ENCODE measurements at regions not wholly inside any gene's neighbourhood (a gene's known extent, or its start where the extent isn't known, plus 50 kb on each side); places are given as distances from the start of the nearest gene placed in this dataset.

- H3K27ac ChIP-seq (ENCODE audit: extremely low read depth, low read depth, low read length), result no peak overlapping the region
- TF ChIP-seq ZNF629 (tag by site-specific recombination; IDR thresholded peaks at IDR 0.05) (no peak), ZNF48 (tag by site-specific recombination; IDR thresholded peaks at IDR 0.05) (no peak), ZFP37 (tag by site-specific recombination; IDR thresholded peaks at IDR 0.05) (no peak), ZNF341 (tag by site-specific recombination; IDR thresholded peaks at IDR 0.05; ENCODE audit: low read depth) (peak; percentile 50; the same call in 1 of the 2 replicates), ZNF623 (tag by site-specific recombination; IDR thresholded peaks at IDR 0.05) (no peak), ZNF530 (tag by site-specific recombination; IDR thresholded peaks at IDR 0.05; ENCODE audit: low read depth) (no peak), ZNF157 (tag by site-specific recombination; IDR thresholded peaks at IDR 0.05) (no peak), ZIC2 (tag by site-specific recombination; IDR thresholded peaks at IDR 0.05) (0 out of 2 replicates have a peak, but pooled peaks have one; percentile 12), ZNF280D (tag by site-specific recombination; IDR thresholded peaks at IDR 0.05) (no peak), SCRT2 (tag by site-specific recombination; IDR thresholded peaks at IDR 0.05) (no peak), SETDB1 (IDR thresholded peaks at IDR 0.05; ENCODE audit: insufficient read length, low read length) (no peak)
- no peaks in the 10 kb centered on the region for H3K9me3 ChIP-seq (ENCODE audit: control insufficient read depth, insufficient read depth, low read depth, low read length)
- H3K36me3 ChIP-seq (ENCODE audit: control insufficient read depth in 2 of 2, insufficient read depth in 1 of 2, low read length in 2 of 2), result no peaks in the 10 kb centered on the region
- ChIA-PET CTCF (no interaction called here), POLR2A (interaction anchor here (0.6 to 1.2 kb wide), 2 partner anchors 49 to 247 kb away, joined by 3 to 12 read pairs; no protein-coding TSS in a partner anchor)
- H3K4me1 ChIP-seq (ENCODE audit: control insufficient read depth, insufficient read depth, low read length), result no peaks in the 10 kb centered on the region
- no peak overlapping the region for H3K4me3 ChIP-seq (ENCODE audit: low read depth, low read length)
These were observed 188.3 kb upstream of the C14orf180 start for GRCh38 chr14:104390941-104391901.

GRCh38 chr14:104392001-104392395 lies 187.6 kb upstream of the C14orf180 start:
- Histone ChIP-seq H3K9me3 (ENCODE audit: control insufficient read depth, insufficient read depth, low read depth, low read length) (no peaks in the 10 kb centered on the region), H3K36me3 (ENCODE audit: control insufficient read depth in 2 of 2, insufficient read depth in 1 of 2, low read length in 2 of 2) (no peaks in the 10 kb centered on the region), H3K27ac (ENCODE audit: extremely low read depth, low read depth, low read length) (no peak overlapping the region), H3K4me1 (ENCODE audit: control insufficient read depth, insufficient read depth, low read length) (no peaks in the 10 kb centered on the region), H3K4me3 (ENCODE audit: low read depth, low read length) (no peak overlapping the region)
- TF ChIP-seq ZNF416 (tag by site-specific recombination; IDR thresholded peaks at IDR 0.05) (no peak), ZNF473 (tag by site-specific recombination; IDR thresholded peaks at IDR 0.05) (no peak), ZNF701 (tag by site-specific recombination; IDR thresholded peaks at IDR 0.05) (no peak), ZNF776 (tag by site-specific recombination; IDR thresholded peaks at IDR 0.05; ENCODE audit: borderline replicate concordance) (no peak)
- POLR2A ChIA-PET, result interaction anchor here (0.6 to 1.2 kb wide), 2 partner anchors 50 to 248 kb away, joined by 3 to 12 read pairs; no protein-coding TSS in a partner anchor
- CTCF ChIA-PET, result no interaction called here

GRCh38 chr14:104392396-104393198 lies 187.0 kb upstream of the C14orf180 start:
- Histone ChIP-seq H3K27ac (ENCODE audit: extremely low read depth, low read depth, low read length) (no peak overlapping the region), H3K4me1 (ENCODE audit: control insufficient read depth, insufficient read depth, low read length) (no peaks in the 10 kb centered on the region), H3K9me3 (ENCODE audit: control insufficient read depth, insufficient read depth, low read depth, low read length) (no peaks in the 10 kb centered on the region), H3K36me3 (ENCODE audit: control insufficient read depth in 2 of 2, insufficient read depth in 1 of 2, low read length in 2 of 2) (no peaks in the 10 kb centered on the region), H3K4me3 (ENCODE audit: low read depth, low read length) (no peak overlapping the region)
- ChIA-PET CTCF (interaction anchor here (0.6 kb wide), 2 partner anchors 51 to 256 kb away, joined by 3 to 4 read pairs; no protein-coding TSS in a partner anchor), POLR2A (interaction anchor here (0.6 to 1.2 kb wide), 2 partner anchors 50 to 249 kb away, joined by 3 to 12 read pairs; no protein-coding TSS in a partner anchor)
- TF ChIP-seq FEZF1 (tag by site-specific recombination; IDR thresholded peaks at IDR 0.05), result no peak
- no peak for TF ChIP-seq ZNF341 (tag by site-specific recombination; IDR thresholded peaks at IDR 0.05; ENCODE audit: low read depth)
- TF ChIP-seq ZNF302 (tag by site-specific recombination; IDR thresholded peaks at IDR 0.05; ENCODE audit: low read depth), result no peak
- TF ChIP-seq ZNF561 (tag by site-specific recombination; IDR thresholded peaks at IDR 0.05; ENCODE audit: borderline replicate concordance), result no peak
- TF ChIP-seq ZNF2 (tag by site-specific recombination; IDR thresholded peaks at IDR 0.05), result no peak
- TF ChIP-seq ZSCAN4 (tag by site-specific recombination; IDR thresholded peaks at IDR 0.05), result no peak
- no peak for TF ChIP-seq YY2 (tag by site-specific recombination; IDR thresholded peaks at IDR 0.05)
- TF ChIP-seq ZNF501 (tag by site-specific recombination; IDR thresholded peaks at IDR 0.05), result no peak
- no peak for TF ChIP-seq ATF2 (tag by site-specific recombination; IDR thresholded peaks at IDR 0.05; ENCODE audit: low read depth)
- no peak for TF ChIP-seq ZNF654 (tag by site-specific recombination; IDR thresholded peaks at IDR 0.05; ENCODE audit: low read depth)
- TF ChIP-seq ZNF747 (tag by site-specific recombination; IDR thresholded peaks at IDR 0.05), result no peak

All from HEK293 (cell line).